ENCODE measurements at regions not wholly inside any gene's neighbourhood (a gene's known extent, or its start where the extent isn't known, plus 50 kb on each side); places are given as distances from the start of the nearest gene placed in this dataset.

DNA sequence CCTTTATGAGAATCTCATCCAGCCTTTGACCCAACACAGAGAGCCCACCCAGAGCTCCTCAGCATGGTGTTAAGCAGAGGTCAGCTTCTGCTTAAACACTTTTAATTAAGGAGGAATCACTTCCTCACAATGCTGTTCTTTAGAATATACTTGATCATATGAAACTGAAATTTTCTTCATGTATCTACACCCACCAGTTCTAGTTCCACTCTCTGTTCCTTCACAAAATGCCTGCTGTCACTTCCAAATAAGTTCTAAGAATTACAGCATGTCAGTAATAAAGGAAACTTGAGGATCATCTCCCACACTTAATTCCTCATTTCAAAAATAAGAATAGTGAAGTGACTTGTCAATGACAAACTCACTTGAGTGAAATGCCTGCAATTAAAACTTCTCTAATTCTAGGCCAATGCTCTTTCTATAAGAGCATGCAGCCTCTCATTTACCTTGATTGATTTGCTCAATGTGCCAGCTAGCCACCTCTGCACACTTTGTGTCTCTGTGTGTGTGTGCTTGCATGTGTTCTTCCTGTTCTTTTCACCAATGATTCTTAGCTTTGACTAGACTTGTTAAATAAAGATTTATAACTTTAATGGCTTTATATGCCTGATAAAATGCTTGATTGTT, 356.3 kb downstream of the PLPP3 start:
- DNase-seq (ENCODE audit: low read depth), result no peak

- no peak for DNase-seq (ENCODE audit: low read depth)
Measured at GRCh38 chr1:56220021-56220420, 359.3 kb downstream of the PLPP3 start.

DNA sequence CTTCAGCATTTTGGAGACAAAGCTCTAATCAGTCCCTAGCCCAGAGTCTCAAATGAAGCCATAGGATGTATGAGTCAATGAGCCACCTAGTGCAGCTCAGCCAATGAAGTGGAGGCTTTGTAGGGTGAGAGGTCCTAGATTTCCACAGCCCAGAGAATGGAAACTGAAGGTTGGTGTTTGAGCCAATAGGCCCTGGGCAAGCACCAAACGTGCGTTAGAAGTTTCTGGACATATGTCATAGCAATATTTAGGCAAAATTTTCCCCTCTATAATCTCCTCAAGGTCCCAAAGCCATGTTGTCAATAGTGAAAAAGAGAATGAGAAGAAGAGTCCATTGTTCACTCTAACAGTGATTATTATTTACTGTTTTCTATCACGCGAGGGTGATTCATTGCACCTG, 361.3 kb downstream of the PLPP3 start:
- no peak for DNase-seq (ENCODE audit: low read depth)

DNA sequence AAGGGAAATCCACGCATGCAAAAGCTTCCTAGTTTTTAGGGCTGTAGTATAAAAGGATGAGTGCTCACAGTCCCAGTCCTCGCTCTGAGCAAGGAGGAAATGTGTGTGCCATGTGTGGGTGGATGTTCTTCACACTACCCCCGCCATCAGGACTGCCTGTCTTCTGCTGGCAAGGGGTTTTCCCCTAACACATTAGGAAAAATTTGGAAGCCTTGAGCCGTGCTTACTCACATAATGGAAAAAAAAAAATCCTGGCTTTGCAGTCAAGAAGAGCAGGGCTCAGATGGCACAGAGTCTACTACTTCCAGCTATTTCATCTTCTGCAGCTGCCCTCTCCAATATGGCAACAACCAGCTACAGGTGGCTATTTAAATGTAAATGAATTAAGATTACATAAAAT, 363.1 kb downstream of the PLPP3 start:
- no peak for DNase-seq (ENCODE audit: low read depth)

GRCh38 chr1:56215771-56216170, 363.6 kb downstream of the PLPP3 start:
- no peak for DNase-seq (ENCODE audit: low read depth)

DNA sequence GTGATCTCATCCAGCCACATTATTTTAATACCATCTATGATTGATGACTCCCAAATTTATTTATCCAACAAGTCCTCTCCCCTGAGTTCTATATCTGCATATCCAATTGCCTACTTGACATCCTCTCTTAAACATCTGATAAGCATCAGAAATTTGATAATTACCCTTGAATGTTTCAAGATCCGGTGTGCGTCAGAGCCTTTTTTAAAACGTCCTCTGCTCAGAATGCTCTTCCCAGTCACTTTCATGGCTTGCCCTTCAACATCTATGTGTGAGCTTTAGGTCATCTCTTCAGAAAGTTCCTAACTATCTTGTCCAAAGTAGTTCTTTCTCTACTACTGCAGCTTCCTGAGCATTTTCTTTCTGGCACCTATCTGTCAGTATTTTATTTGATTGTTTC, 364.3 kb downstream of the PLPP3 start:
- no peak for DNase-seq (ENCODE audit: low read depth)

DNA sequence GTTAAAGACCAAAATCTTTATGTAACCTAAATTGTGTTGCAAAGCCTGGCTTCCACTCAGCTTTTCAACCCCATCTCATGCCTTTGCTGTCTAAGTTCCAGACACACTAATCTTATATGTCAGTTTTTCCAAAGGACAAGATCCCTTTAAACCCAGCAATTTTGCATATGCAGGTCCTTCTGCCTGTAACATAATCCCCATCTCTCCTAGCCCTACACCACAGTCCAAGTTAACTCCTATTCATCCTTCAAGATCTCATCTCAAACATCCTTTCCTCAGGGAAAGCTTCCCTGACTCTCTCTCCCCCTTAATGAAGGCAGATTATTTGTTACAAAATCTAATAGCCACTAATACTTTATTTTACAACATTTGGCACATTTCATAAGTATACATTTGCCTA, 366.3 kb downstream of the PLPP3 start:
- no peak for DNase-seq (ENCODE audit: low read depth)

DNA sequence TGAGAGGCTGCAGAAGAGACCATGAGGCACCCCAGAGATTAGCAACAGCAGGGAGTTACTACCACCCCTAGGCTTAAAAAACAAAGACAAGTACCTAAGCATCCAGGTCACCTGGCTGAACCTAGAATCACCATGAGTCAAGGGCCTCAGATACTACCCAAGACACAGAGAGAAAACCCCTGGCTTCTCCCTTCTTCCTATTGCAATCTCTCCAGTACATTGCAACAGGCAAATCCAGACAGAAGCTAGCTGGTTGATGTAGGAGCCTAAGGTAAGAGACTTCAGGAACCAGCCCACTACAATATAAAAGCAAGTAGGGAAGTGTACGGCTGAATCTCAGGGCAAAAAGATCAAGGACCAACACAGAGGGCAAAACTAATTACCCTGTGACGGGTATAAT, 367.2 kb downstream of the PLPP3 start:
- no peak for DNase-seq (ENCODE audit: low read depth)

DNA sequence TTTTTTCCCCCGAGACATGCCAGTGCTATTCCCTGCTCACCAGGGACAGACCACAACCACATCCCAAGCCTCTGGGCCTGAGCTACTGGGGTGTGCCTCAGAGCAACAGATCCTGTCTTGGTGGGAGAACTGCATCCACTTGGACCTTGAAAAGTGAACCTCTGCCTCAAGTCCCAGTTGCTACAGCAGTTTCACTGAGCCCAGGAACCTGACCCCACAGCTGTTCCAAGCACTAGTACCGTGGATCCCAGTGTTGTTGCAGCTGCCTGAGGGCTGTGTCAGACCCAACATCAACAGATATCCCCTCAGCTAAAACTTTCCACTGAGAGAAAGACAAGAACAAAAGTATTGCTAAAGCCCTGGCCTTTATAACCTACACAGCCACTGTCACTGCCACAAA, 373.0 kb downstream of the PLPP3 start:
- DNase-seq (ENCODE audit: low read depth), result no peak

GRCh38 chr1:56204206-56204605, 375.2 kb downstream of the PLPP3 start:
- DNase-seq (ENCODE audit: low read depth), result no peak

GRCh38 chr1:56202796-56203492, 376.4 kb downstream of the PLPP3 start:
- no peak for DNase-seq (ENCODE audit: low read depth)

DNA sequence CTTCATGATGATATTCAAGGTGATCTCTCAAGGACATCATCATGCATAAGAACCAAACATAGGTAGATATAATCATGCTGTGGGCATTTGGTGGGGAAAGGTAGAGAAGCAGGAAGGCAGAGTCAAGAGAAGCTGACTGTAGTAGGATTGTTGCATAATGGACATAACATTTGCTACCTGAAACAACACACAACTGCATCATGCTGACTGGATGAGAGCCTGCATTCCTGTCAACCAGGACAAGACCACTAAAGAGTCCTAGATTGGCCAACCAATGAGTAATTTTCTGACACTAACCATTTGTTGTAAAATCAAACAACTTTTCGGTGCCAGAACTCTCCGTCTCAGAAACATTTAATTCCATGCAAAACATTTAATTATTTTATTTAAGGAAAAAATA, 377.2 kb downstream of the PLPP3 start:
- DNase-seq (ENCODE audit: low read depth), result no peak

GRCh38 chr1:56200896-56201295, 378.5 kb downstream of the PLPP3 start:
- DNase-seq (ENCODE audit: low read depth), result no peak

GRCh38 chr1:56200442-56200841, 378.9 kb downstream of the PLPP3 start:
- DNase-seq (ENCODE audit: low read depth), result peak; percentile 51

GRCh38 chr1:56199956-56200355, 379.4 kb downstream of the PLPP3 start:
- DNase-seq (ENCODE audit: low read depth), result no peak

DNA sequence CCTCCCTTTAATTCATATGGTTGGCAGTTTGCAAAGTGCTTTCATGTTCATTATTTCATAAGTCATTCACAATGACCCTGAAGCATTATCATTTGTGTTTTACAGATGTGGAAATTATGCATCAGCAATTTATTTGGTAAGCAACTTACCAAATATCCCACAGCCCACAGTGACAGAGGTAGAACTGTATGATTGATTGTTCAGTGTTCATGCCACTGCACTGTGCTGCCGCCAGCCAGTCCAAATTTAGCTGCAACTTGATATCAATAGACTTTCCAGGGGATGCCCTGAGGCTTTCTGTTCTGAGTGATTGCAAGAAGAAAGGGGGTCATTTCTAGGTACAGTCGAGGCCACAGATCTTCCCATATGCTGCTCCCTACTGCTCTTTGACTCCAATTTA, 380.3 kb downstream of the PLPP3 start:
- DNase-seq (ENCODE audit: low read depth), result no peak

GRCh38 chr1:56197946-56198345, 381.4 kb downstream of the PLPP3 start:
- DNase-seq (ENCODE audit: low read depth), result no peak

DNA sequence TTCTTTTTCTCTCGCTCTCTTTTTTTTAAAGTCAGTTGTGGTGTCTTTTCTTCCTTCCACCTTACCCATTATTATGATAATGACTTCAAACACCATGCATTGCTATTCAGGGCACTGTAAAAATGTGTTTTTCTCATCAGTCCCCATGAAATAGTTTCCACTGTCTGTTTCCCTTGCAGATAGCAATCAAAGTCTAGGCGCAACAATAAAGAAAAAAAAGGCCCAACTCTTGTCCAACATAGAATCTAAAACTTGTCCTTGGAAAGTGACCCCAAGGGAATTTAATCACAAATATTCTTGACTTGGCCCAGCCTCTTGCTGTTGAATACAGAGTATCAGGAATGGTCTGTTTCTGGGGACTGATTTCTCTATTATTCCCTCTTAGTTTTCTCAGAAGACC, 382.5 kb downstream of the PLPP3 start:
- DNase-seq (ENCODE audit: low read depth), result no peak

DNA sequence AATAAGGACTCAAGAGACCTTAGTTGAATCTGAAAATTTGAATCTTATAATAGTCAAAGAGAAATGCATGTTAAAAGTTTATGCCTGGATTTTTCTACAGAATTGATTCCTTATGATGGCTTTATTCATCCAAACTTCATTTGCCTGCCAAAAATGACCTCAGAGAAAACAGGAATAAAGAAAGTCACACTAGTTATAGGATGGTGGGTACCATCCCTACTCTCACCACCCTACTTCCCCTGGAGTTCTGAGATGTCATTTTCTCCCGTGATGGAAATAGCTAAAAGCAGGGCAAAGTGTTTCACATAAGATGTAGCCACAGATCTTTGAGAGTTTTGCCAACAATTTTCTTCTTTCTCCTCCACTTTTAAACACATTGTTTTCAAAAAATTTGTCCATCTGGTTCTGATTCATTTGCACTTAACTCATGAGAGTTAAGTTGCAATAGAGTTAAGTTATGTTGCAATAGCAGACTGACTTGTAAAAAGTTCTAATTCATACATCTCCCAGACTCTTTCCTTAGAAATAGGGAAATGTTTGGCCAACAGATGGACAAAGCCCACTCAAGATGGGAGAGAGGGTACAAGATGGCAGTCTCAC, 384.6 kb downstream of the PLPP3 start:
- no peak for DNase-seq (ENCODE audit: low read depth)

GRCh38 chr1:56193656-56194055, 385.7 kb downstream of the PLPP3 start:
- no peak for DNase-seq (ENCODE audit: low read depth)

- no peak for DNase-seq (ENCODE audit: low read depth)
Measured at GRCh38 chr1:56191369-56191768, 388.0 kb downstream of the PLPP3 start.

DNA sequence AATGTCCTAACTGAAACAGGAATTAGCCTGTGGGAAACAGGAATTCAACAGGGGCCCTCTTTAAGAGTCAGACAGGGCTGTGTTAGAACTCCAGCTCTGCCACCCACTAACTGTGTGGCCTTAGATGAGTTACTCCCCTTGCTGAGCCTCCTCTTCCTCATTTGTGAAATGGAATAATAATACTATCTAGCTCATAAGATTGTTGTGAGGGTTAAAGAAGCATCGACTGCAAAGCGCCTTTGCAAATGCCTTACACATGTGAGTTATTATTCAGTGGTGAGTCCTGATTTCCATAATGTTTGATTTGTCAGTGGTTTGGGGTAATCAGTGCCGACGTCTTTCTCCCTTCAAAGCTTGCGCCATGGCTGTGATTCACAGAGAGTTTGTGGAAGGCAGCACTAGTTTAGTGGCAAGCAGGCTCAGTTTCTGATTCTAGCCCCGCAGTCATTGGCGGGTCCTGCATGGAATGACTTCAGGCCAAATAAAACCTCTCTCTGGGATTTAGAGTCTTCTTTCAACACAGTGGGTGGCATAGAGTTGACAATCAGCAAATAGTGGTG, 388.5 kb downstream of the PLPP3 start:
- DNase-seq (ENCODE audit: low read depth), result no peak

Measured in ELR (cell line).